PC-3 (cell line): ENCODE measurements at regions not wholly inside any gene's neighbourhood (a gene's known extent, or its start where the extent isn't known, plus 50 kb on each side); places are given as distances from the start of the nearest gene placed in this dataset.
A peak's percentile ranks its signal among the peaks of the same experiment; 100 is the strongest.

Experiments used
- ATAC-seq: fragments of 200-7000 bp; cut with Tn5 transposase; 2 replicates; pipeline ENCODE4 v1.9.1; 2020; ENCODE audit warnings: mild to moderate bottlenecking, moderate library complexity
- BruUV-seq: library from RNA; stranded (reverse); fragments of 400-500 nt; replicated peaks from 2 replicates; lab custom pipeline; 2021; lab: Mats Ljungman, UMichigan
- CTCF ChIA-PET: fragments of 300-600 bp; sonication (Branson Sonifier 250); formaldehyde crosslinking; loops from one replicate; lab custom pipeline; 2022; ENCODE audit warnings: antibody characterized with exemption; lab: Charles Lee
- POLR2A ChIA-PET: fragments of 300-600 bp; sonication (Branson Sonifier 250); formaldehyde crosslinking; loops from one replicate; lab custom pipeline; 2022; ENCODE audit warnings: antibody characterized with exemption; ENCODE audit not compliant: unreplicated experiment; lab: Charles Lee
- DNase-seq: peaks from one replicate; pipeline ENCODE4 v3.0.0-alpha.2; 2015
- H2AFZ ChIP-seq: fragments of 300-600 bp; sonication (generic); 2 replicates; pipeline ENCODE4 v1.6.0; 2016; ENCODE audit warnings: antibody characterized with exemption, low read length
- H3F3A ChIP-seq: fragments of 300-600 bp; sonication (generic); one replicate; pipeline ENCODE4 v1.6.0; 2017; ENCODE audit warnings: antibody characterized with exemption, low read length, control low read depth, mild to moderate bottlenecking; ENCODE audit not compliant: unreplicated experiment
- H3K27ac ChIP-seq: fragments of 300-600 bp; sonication (generic); 2 replicates; pipeline ENCODE4 v1.5.1; 2016; ENCODE audit warnings: mild to moderate bottlenecking, low read length
- H3K27me3 ChIP-seq: fragments of 300-600 bp; sonication (generic); 2 replicates; pipeline ENCODE4 v1.6.1; 2016; ENCODE audit warnings: low read length, mixed read lengths
- H3K36me3 ChIP-seq: fragments of 300-600 bp; sonication (generic); 2 replicates; pipeline ENCODE4 v1.6.1; 2016; ENCODE audit warnings: low read depth, mixed run types, low read length, mixed read lengths
- H3K4me1 ChIP-seq: fragments of 300-600 bp; sonication (generic); 2 replicates; pipeline ENCODE4 v1.5.1; 2016; ENCODE audit warnings: low read length; ENCODE audit not compliant: insufficient read depth
- H3K4me2 ChIP-seq: fragments of 300-600 bp; sonication (generic); 2 replicates; pipeline ENCODE4 v1.6.0; 2016; ENCODE audit warnings: low read length
- H3K4me3 ChIP-seq: fragments of 300-600 bp; sonication (generic); 2 replicates; pipeline ENCODE4 v1.5.1; 2016; ENCODE audit warnings: mild to moderate bottlenecking, low read length, mixed read lengths
- H3K79me2 ChIP-seq: fragments of 300-600 bp; sonication (generic); 2 replicates; pipeline ENCODE4 v1.6.1; 2017; ENCODE audit warnings: low read length, mixed read lengths
- H3K9ac ChIP-seq: fragments of 300-600 bp; sonication (generic); 2 replicates; pipeline ENCODE4 v1.6.0; 2016; ENCODE audit warnings: mild to moderate bottlenecking, low read length
- H3K9me2 ChIP-seq: fragments of 300-600 bp; sonication (generic); replicated peaks from 2 replicates; pipeline ENCODE4 v1.6.1; 2016; ENCODE audit warnings: mixed run types, low read length, mixed read lengths
- H3K9me3 ChIP-seq: fragments of 300-600 bp; sonication (generic); 2 replicates; pipeline ENCODE4 v1.6.1; 2016; ENCODE audit warnings: low read length, mixed read lengths
- H4K20me1 ChIP-seq: fragments of 300-600 bp; sonication (generic); 2 replicates; pipeline ENCODE4 v1.6.1; 2016; ENCODE audit warnings: low read length, mixed read lengths
- CTCF ChIP-seq: fragments of 300-600 bp; sonication (generic); conservative IDR thresholded peaks from 2 replicates; pipeline ENCODE4 v1.5.1; 2017; ENCODE audit warnings: antibody characterized with exemption, low read depth, mild to moderate bottlenecking, low read length
- EZH2 ChIP-seq: fragments of 300-600 bp; sonication (generic); IDR thresholded peaks from one replicate; pipeline ENCODE4 v1.6.1; 2017; ENCODE audit warnings: antibody characterized with exemption, mild to moderate bottlenecking, low read length; ENCODE audit not compliant: unreplicated experiment
- EZH2phosphoT487 ChIP-seq: fragments of 300-600 bp; sonication (generic); IDR thresholded peaks from 2 replicates; pipeline ENCODE4 v1.6.1; 2018; ENCODE audit warnings: mild to moderate bottlenecking, antibody characterized with exemption, low read length, borderline replicate concordance
- intact Hi-C: fragments of 100-400 bp; cut with micrococcal nuclease; formaldehyde crosslinking; loops from 2 replicates; pipeline ENCODE4 v1.9.0; 2023

GRCh38 chr4:128454281-128454871 is 166.8 kb upstream of the PGRMC2 start:
- TF ChIP-seq EZH2 (no peak), CTCF (peak; percentile 82)
- CTCF ChIA-PET: interaction anchor here (0.5 to 1.3 kb wide), 10 partner anchors 16 to 355 kb away, joined by 3 to 6 read pairs (median 4); partner anchors contain the start of gene JADE1
- POLR2A ChIA-PET: no interaction called here
- Histone ChIP-seq H3K4me3 (peak overlapping the region; percentile 30; the same call in 1 of the 2 replicates), H3K79me2 (no peaks in the 10 kb centered on the region), H3K36me3 (no peaks in the 10 kb centered on the region), H3K9me3 (no peaks in the 10 kb centered on the region), H3K9me2 (no peaks in the 10 kb centered on the region), H3K4me2 (peak overlapping the region; percentile 58), H3F3A (no peaks in the 10 kb centered on the region), H2AFZ (peak overlapping the region; percentile 7; the same call in 1 of the 2 replicates), H3K27ac (peak overlapping the region; percentile 12; the same call in 1 of the 2 replicates), H3K27me3 (no peaks in the 10 kb centered on the region), H3K9ac (no peak overlapping the region), H3K4me1 (peaks cover 7% of the 10 kb centered on the region), H4K20me1 (no peaks in the 10 kb centered on the region)
- intact Hi-C loops: loop anchor here (1.0 to 5.0 kb wide), 6 partner anchors 62 to 355 kb away; partner anchors contain the start of gene JADE1
- peak; percentile 94 for ATAC-seq
- BruUV-seq: no TSS peak
- DNase-seq: peak; percentile 87

- H4K20me1 ChIP-seq: no peaks in the 10 kb centered on the region
- intact Hi-C loops: loop anchor here (5.0 kb wide), 1 partner anchor 115 kb away; no protein-coding TSS in a partner anchor
- H3K4me3 ChIP-seq: no peak overlapping the region
- no peaks in the 10 kb centered on the region for H3F3A ChIP-seq
- H3K4me2 ChIP-seq: no peak overlapping the region
- TF ChIP-seq CTCF (no peak), EZH2 (no peak), EZH2phosphoT487 (no peak)
- H3K79me2 ChIP-seq: no peaks in the 10 kb centered on the region
- H3K4me1 ChIP-seq: peaks cover 7% of the 10 kb centered on the region
- H3K36me3 ChIP-seq: no peaks in the 10 kb centered on the region
- ChIA-PET CTCF (no interaction called here), POLR2A (no interaction called here)
- no TSS peak for BruUV-seq
- no peak overlapping the region for H3K27ac ChIP-seq
- no peak overlapping the region for H3K9ac ChIP-seq
- H3K27me3 ChIP-seq: no peaks in the 10 kb centered on the region
- ATAC-seq: no peak
- no peak overlapping the region for H2AFZ ChIP-seq
- no peak for DNase-seq
- no peaks in the 10 kb centered on the region for H3K9me2 ChIP-seq
- no peaks in the 10 kb centered on the region for H3K9me3 ChIP-seq
Observed at GRCh38 chr4:128452415-128452814, 164.8 kb upstream of the PGRMC2 start.

GRCh38 chr4:128451270-128451905 is 163.8 kb upstream of the PGRMC2 start:
- TF ChIP-seq EZH2: no peak
- no peak overlapping the region for H3K9ac ChIP-seq
- no TSS peak for BruUV-seq
- no peak overlapping the region for H3K27ac ChIP-seq
- no peak overlapping the region for H2AFZ ChIP-seq
- no peaks in the 10 kb centered on the region for H3K36me3 ChIP-seq
- H3K4me3 ChIP-seq: no peak overlapping the region
- no peaks in the 10 kb centered on the region for H3K9me2 ChIP-seq
- H4K20me1 ChIP-seq: no peaks in the 10 kb centered on the region
- H3K79me2 ChIP-seq: no peaks in the 10 kb centered on the region
- CTCF ChIA-PET: no interaction called here
- intact Hi-C loops: loop anchor here (5.0 kb wide), 1 partner anchor 116 kb away; no protein-coding TSS in a partner anchor
- H3F3A ChIP-seq: no peaks in the 10 kb centered on the region
- no peaks in the 10 kb centered on the region for H3K27me3 ChIP-seq
- H3K4me1 ChIP-seq: peaks cover 7% of the 10 kb centered on the region
- ATAC-seq (no peak), DNase-seq (peak; percentile 19)
- no peaks in the 10 kb centered on the region for H3K9me3 ChIP-seq
- POLR2A ChIA-PET: no interaction called here
- no peak overlapping the region for H3K4me2 ChIP-seq
